Astrocyte (in vitro differentiated cells and primary cell): ENCODE measurements at regions not wholly inside any gene's neighbourhood (a gene's known extent, or its start where the extent isn't known, plus 50 kb on each side); places are given as distances from the start of the nearest gene placed in this dataset.

ENCODE experiments used
- EZH2 ChIP-seq: IDR thresholded peaks from 2 replicates; pipeline ENCODE4 v1.6.1; 2012; ENCODE audit warnings: mild to moderate bottlenecking, low read length, inconsistent platforms; ENCODE audit not compliant: insufficient read depth
- TF ChIP-seq, protein P1 (sequence below): IDR thresholded peaks from 2 replicates; pipeline ENCODE4 v1.5.1; 2011; ENCODE audit warnings: low read depth, mild to moderate bottlenecking, inconsistent platforms, low read length, moderate library complexity; ENCODE audit not compliant: insufficient read depth

DNA sequence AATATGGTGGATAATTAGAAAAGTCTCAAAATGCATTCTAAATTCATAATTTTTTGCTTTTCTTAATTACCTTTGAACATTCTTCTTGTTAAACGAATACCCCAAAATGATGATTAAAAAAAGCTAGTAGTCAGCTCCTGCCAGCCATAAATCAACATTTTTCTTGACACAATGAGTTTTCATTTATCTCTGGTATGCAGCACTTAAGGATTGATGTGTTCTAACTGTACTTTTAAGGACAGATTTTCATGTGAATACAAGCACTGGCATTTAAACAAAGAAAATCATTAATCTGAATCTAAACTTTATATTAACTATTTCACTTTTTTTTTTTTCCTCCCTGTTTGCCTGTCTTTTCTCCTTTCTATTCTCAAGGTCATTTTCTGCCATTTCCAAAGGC is 976.8 kb downstream of the TMEM182 start:
- no peak for TF ChIP-seq EZH2
- TF ChIP-seq, protein P1, sequence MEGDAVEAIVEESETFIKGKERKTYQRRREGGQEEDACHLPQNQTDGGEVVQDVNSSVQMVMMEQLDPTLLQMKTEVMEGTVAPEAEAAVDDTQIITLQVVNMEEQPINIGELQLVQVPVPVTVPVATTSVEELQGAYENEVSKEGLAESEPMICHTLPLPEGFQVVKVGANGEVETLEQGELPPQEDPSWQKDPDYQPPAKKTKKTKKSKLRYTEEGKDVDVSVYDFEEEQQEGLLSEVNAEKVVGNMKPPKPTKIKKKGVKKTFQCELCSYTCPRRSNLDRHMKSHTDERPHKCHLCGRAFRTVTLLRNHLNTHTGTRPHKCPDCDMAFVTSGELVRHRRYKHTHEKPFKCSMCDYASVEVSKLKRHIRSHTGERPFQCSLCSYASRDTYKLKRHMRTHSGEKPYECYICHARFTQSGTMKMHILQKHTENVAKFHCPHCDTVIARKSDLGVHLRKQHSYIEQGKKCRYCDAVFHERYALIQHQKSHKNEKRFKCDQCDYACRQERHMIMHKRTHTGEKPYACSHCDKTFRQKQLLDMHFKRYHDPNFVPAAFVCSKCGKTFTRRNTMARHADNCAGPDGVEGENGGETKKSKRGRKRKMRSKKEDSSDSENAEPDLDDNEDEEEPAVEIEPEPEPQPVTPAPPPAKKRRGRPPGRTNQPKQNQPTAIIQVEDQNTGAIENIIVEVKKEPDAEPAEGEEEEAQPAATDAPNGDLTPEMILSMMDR = no peak
